ENCODE measurements at regions not wholly inside any gene's neighbourhood (a gene's known extent, or its start where the extent isn't known, plus 50 kb on each side); places are given as distances from the start of the nearest gene placed in this dataset.
"Not testable (repeated sequence)": the region's sequence is repeated elsewhere in the genome, so short reads cannot be mapped to it uniquely, and the experiment has no call there.

DNA sequence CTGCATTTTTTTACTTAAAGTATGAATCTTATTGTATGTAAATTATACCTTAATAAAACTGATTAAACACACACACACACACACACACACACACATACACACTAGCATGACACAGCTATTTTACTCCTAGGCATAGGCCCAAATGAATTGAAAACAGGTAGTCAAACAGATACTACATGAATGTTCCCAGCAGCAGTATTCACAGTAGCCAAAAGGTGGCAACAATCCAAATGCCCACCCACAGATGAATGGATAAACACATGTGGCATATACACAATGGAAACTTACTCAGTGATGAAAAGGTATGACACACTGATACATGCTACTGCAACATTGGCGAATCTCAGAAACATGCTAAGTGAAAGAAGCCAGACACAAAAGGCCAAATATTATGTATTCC, 223.5 kb downstream of the CYB561 start:
- H3K4me1 Mint-ChIP-seq = no peaks in the 10 kb centered on the region
- H3K4me3 Mint-ChIP-seq = no peak overlapping the region
- H3K36me3 Mint-ChIP-seq = no peaks in the 10 kb centered on the region
- Histone ChIP-seq H3K9me3 (ENCODE audit: control insufficient read depth in 2 of 2, low read length in 2 of 2) (no peaks in the 10 kb centered on the region), H3K27ac (ENCODE audit: insufficient read depth, low read length, poor library complexity, severe bottlenecking) (no peak overlapping the region), H3K36me3 (ENCODE audit: control insufficient read depth, insufficient read depth, low read length) (no peaks in the 10 kb centered on the region), H3K4me1 (ENCODE audit: control insufficient read depth, insufficient read depth, low read length, poor library complexity, severe bottlenecking) (no peaks in the 10 kb centered on the region), H3K27me3 (ENCODE audit: control insufficient read depth, insufficient read depth, low read length) (no peaks in the 10 kb centered on the region), H3K4me3 (ENCODE audit: low read depth, low read length) (no peak overlapping the region)
- no peaks in the 10 kb centered on the region for H3K27me3 Mint-ChIP-seq
- peaks cover 0 to 2% (median 0%) of the 10 kb centered on the region in 7 donors for H3K9me3 Mint-ChIP-seq
- H3K27ac Mint-ChIP-seq = no peak overlapping the region
- DNase-seq = no peak
- ATAC-seq (ENCODE audit: low read depth in 2 of 2) = no peak

DNA sequence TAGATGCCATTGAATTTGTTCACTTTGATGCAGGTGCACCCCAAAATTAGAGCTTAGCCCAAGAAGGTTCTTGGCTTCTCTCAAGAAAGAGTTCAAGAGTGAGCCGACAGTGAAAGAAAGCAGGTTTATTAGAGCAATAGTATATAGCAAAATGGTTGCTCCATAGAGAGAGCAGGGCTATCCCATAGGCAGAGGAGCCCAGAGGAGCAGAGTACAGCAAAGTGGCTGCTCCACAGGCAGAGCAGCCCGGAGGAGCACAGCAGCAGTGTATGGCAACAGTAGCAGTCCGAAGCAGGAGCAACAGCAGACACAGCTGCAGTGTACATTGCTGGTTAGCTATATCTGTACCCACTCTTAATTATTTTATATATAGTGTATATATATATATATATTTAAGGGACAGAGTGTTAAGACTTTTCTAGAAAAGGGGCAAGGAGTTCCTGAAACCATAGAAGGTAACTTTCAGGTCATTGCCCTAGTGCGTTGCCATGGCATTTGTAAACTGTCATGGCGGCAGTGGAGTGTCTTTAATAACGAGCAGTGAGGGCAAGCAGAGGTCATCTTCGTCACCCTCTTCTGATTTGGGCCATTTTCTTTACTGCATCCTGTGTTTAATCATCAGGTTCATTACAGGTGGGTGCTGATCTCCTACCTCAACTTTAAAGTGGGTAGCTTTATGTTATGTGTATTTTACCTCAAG, 222.7 kb downstream of the CYB561 start:
- H3K4me3 Mint-ChIP-seq = no peak overlapping the region
- ATAC-seq (ENCODE audit: low read depth in 2 of 2) (no peak), DNase-seq (no peak)

DNA sequence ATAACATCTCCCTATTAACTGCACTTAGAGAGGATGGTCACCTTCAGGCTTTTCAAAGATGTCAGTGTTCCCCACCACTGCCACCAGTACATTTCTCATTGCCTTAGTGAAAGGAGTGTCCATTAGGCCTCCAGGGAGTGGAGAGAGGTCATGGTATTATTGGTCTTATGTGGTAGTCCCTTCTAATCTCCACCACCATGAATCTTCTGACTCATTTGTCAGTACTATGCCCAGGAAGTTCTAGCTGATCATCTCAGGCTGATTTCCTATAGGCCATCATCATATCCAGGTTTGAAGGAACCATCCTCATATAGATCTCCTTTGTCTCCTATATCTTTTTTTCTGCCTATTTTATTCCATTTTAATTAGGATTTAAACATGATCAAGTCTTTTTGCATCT, 221.5 kb downstream of the CYB561 start:
- ATAC-seq (ENCODE audit: low read depth in 2 of 2) (no peak), DNase-seq (no peak)
- Histone ChIP-seq H3K27me3 (ENCODE audit: control insufficient read depth, insufficient read depth, low read length) (no peaks in the 10 kb centered on the region), H3K4me1 (ENCODE audit: control insufficient read depth, insufficient read depth, low read length, poor library complexity, severe bottlenecking) (no peaks in the 10 kb centered on the region), H3K9me3 (ENCODE audit: control insufficient read depth in 2 of 2, low read length in 2 of 2) (no peaks in the 10 kb centered on the region), H3K36me3 (ENCODE audit: control insufficient read depth, insufficient read depth, low read length) (no peaks in the 10 kb centered on the region), H3K4me3 (ENCODE audit: low read depth, low read length) (no peak overlapping the region), H3K27ac (ENCODE audit: insufficient read depth, low read length, poor library complexity, severe bottlenecking) (no peak overlapping the region)
- Mint-ChIP-seq H3K27ac (no peak overlapping the region), H3K9me3 (peaks cover 0 to 3% (median 0%) of the 10 kb centered on the region in 7 donors), H3K4me1 (no peaks in the 10 kb centered on the region), H3K27me3 (no peaks in the 10 kb centered on the region), H3K4me3 (no peak overlapping the region), H3K36me3 (no peaks in the 10 kb centered on the region)

More for the DNA sequence above, 222.7 kb downstream of the CYB561 start:
- Mint-ChIP-seq H3K4me1 (no peaks in the 10 kb centered on the region), H3K27ac (no peak overlapping the region), H3K36me3 (no peaks in the 10 kb centered on the region), H3K27me3 (no peaks in the 10 kb centered on the region), H3K9me3 (peaks cover 0 to 2% (median 0%) of the 10 kb centered on the region in 7 donors)
- Histone ChIP-seq H3K4me3 (ENCODE audit: low read depth, low read length) (no peak overlapping the region), H3K27ac (ENCODE audit: insufficient read depth, low read length, poor library complexity, severe bottlenecking) (no peak overlapping the region), H3K27me3 (ENCODE audit: control insufficient read depth, insufficient read depth, low read length) (no peaks in the 10 kb centered on the region), H3K4me1 (ENCODE audit: control insufficient read depth, insufficient read depth, low read length, poor library complexity, severe bottlenecking) (no peaks in the 10 kb centered on the region), H3K9me3 (ENCODE audit: control insufficient read depth in 2 of 2, low read length in 2 of 2) (no peaks in the 10 kb centered on the region), H3K36me3 (ENCODE audit: control insufficient read depth, insufficient read depth, low read length) (no peaks in the 10 kb centered on the region)

DNA sequence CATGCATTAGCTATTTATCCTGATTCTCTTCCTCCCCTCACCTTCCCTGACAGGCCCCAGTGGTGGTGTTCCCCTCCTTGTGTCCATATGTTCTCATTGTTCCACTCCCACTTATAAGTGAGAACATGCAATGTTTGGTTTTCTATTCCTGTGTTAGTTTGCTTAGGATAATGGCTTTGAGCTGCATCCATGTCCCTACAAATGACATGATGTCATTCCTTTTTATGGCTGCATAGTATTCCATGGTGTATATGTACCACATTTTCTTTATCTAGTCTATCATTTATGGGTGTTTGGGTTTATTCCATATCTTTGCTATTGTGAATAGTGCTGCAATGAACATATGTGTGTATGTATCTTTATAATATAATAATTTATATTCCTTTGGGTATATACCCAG, 219.4 kb downstream of the CYB561 start:
- not testable (repeated sequence) for H3K9me3 ChIP-seq (ENCODE audit: control insufficient read depth in 2 of 2, low read length in 2 of 2); H3K4me1 ChIP-seq (ENCODE audit: control insufficient read depth, insufficient read depth, low read length, poor library complexity, severe bottlenecking); H3K27me3 Mint-ChIP-seq; H3K36me3 ChIP-seq (ENCODE audit: control insufficient read depth, insufficient read depth, low read length); DNase-seq; H3K4me1 Mint-ChIP-seq; H3K4me3 Mint-ChIP-seq; H3K27me3 ChIP-seq (ENCODE audit: control insufficient read depth, insufficient read depth, low read length); H3K27ac ChIP-seq (ENCODE audit: insufficient read depth, low read length, poor library complexity, severe bottlenecking); H3K27ac Mint-ChIP-seq; H3K36me3 Mint-ChIP-seq; H3K4me3 ChIP-seq (ENCODE audit: low read depth, low read length); ATAC-seq (ENCODE audit: low read depth in 2 of 2)
- H3K9me3 Mint-ChIP-seq = peaks cover 0 to 16% (median 4%) of the 10 kb centered on the region in 7 donors

DNA sequence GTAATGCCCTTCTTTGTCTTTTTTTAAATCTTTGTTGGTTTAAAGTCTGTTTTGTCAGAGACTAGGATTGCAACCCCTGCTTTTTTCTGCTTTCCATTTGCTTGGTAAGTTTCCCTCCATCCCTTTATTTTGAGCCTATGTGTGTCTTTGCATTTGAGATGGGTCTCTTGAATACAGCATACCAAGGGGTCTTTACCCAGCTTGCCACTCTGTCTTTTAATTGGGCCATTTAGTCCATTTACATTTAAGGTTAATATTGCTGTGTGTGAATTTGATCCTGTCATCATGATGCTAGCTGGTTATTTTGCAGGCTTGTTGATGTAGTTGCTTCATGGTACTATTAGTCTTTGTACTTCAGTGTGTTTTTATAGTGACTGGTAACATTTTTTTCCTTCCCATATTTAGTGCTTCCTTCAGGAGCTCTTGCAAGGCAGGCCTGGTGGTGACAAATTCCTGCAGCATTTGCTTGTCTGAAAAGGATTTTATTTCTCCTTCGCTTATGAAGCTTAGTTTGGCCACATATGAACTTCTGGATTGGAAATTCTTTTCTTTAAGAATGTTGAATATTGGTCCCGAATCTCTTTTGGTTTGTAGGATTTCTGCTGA, 215.0 kb downstream of the CYB561 start:
- H3K27me3 Mint-ChIP-seq; H3K27ac Mint-ChIP-seq; H3K4me3 ChIP-seq (ENCODE audit: low read depth, low read length); H3K4me1 ChIP-seq (ENCODE audit: control insufficient read depth, insufficient read depth, low read length, poor library complexity, severe bottlenecking); H3K9me3 ChIP-seq (ENCODE audit: control insufficient read depth in 2 of 2, low read length in 2 of 2); H3K36me3 ChIP-seq (ENCODE audit: control insufficient read depth, insufficient read depth, low read length); H3K27ac ChIP-seq (ENCODE audit: insufficient read depth, low read length, poor library complexity, severe bottlenecking); DNase-seq; H3K27me3 ChIP-seq (ENCODE audit: control insufficient read depth, insufficient read depth, low read length); H3K4me3 Mint-ChIP-seq; H3K36me3 Mint-ChIP-seq; ATAC-seq (ENCODE audit: low read depth in 2 of 2); H3K4me1 Mint-ChIP-seq: not testable (repeated sequence)
- H3K9me3 Mint-ChIP-seq = peaks cover 0 to 21% (median 5%) of the 10 kb centered on the region in 7 donors

DNA sequence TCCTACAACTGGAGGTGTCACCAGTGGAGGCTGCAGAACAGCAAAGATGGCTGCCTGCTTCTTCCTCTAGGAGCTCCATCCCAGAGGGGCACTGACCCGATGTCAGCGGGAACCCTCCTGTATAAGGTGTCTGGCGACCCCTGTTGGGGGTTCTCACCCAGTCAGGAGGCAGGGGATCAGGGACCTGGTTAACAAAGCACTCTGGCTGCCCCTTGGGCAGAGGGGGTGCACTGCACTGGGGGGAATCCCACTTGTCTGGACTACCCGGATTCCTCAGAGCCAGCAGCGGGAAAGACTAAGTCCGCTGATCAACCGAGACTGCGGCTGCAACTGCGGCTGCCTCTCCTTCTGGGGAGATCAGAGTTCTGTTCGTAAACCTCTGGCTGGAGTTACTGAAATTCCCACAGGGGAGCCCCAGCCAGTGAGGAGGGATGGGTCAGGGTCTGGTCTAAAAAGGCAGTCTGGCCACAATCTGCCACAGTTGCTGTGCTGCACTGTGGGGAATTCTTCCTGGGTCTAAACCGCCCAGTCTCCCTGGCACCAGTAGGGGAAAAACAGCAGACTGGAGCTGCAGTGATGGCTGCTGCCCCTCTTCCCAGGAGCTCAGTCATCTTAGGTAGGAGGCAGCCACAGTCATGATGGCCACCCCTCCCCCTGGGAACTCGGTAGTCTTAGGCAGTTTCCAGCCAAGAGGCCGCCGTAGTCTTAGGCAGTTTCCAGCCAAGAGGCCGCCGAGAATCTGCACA, 213.4 kb downstream of the CYB561 start:
- Mint-ChIP-seq H3K27me3 (no peaks in the 10 kb centered on the region), H3K27ac (no peak overlapping the region), H3K9me3 (peaks cover 0 to 21% (median 5%) of the 10 kb centered on the region in 7 donors), H3K4me3 (no peak overlapping the region), H3K36me3 (peaks cover 4% of the 10 kb centered on the region), H3K4me1 (no peaks in the 10 kb centered on the region)
- ATAC-seq (ENCODE audit: low read depth in 2 of 2) = no peak
- no peaks in the 10 kb centered on the region for H3K27me3 ChIP-seq (ENCODE audit: control insufficient read depth, insufficient read depth, low read length)
- H3K4me3 ChIP-seq (ENCODE audit: low read depth, low read length) = no peak overlapping the region
- H3K9me3 ChIP-seq (ENCODE audit: control insufficient read depth in 2 of 2, low read length in 2 of 2) = no peaks in the 10 kb centered on the region
- H3K4me1 ChIP-seq (ENCODE audit: control insufficient read depth, insufficient read depth, low read length, poor library complexity, severe bottlenecking) = no peaks in the 10 kb centered on the region
- no peak overlapping the region for H3K27ac ChIP-seq (ENCODE audit: insufficient read depth, low read length, poor library complexity, severe bottlenecking)
- H3K36me3 ChIP-seq (ENCODE audit: control insufficient read depth, insufficient read depth, low read length) = no peaks in the 10 kb centered on the region
- no peak for DNase-seq

DNA sequence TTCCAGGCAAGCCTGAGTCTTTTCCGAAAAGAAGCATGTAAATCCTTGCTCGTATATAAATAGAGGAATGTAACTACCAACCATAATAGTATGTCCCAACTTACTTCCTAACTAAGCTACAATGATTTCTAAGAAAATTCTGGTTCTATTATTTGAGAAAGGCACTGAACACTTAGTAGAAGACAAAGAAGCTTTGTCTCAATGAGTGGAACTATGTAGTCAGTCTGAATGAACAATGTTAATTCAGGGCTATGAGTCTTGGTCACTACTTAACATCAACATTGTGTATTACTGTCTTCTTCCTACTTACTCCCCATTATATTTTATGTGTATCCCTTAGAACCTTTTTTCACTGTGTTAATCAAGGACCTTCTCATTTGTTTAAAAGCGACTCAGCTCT, 206.0 kb downstream of the CYB561 start:
- Mint-ChIP-seq H3K36me3 (peaks cover 18% of the 10 kb centered on the region), H3K27me3 (peaks cover 4% of the 10 kb centered on the region), H3K27ac (no peak overlapping the region), H3K4me1 (no peaks in the 10 kb centered on the region), H3K4me3 (no peak overlapping the region), H3K9me3 (peaks cover 0 to 4% (median 1%) of the 10 kb centered on the region in 7 donors)
- H3K27me3 ChIP-seq (ENCODE audit: control insufficient read depth, insufficient read depth, low read length) = peaks cover 1% of the 10 kb centered on the region
- H3K4me3 ChIP-seq (ENCODE audit: low read depth, low read length) = no peak overlapping the region
- DNase-seq (no peak), ATAC-seq (ENCODE audit: low read depth in 2 of 2) (no peak)
- H3K27ac ChIP-seq (ENCODE audit: insufficient read depth, low read length, poor library complexity, severe bottlenecking) = no peak overlapping the region
- H3K9me3 ChIP-seq (ENCODE audit: control insufficient read depth in 2 of 2, low read length in 2 of 2) = peaks cover 2 to 3% of the 10 kb centered on the region in 2 experiments
- H3K4me1 ChIP-seq (ENCODE audit: control insufficient read depth, insufficient read depth, low read length, poor library complexity, severe bottlenecking) = no peaks in the 10 kb centered on the region
- no peaks in the 10 kb centered on the region for H3K36me3 ChIP-seq (ENCODE audit: control insufficient read depth, insufficient read depth, low read length)
